Caco-2 (cell line): ENCODE measurements at regions not wholly inside any gene's neighbourhood (a gene's known extent, or its start where the extent isn't known, plus 50 kb on each side); places are given as distances from the start of the nearest gene placed in this dataset.

ENCODE experiments used
- BruUV-seq: library from RNA; stranded (reverse); fragments of 400-500 nt; replicated peaks from 2 replicates; lab custom pipeline; 2021; lab: Mats Ljungman, UMichigan
- CTCF ChIA-PET: fragments of 300-600 bp; sonication (Branson Sonifier 250); formaldehyde crosslinking; loops from one replicate; lab custom pipeline; 2022; ENCODE audit warnings: antibody characterized with exemption; lab: Charles Lee
- POLR2A ChIA-PET: fragments of 300-600 bp; sonication (Branson Sonifier 250); formaldehyde crosslinking; loops from one replicate; lab custom pipeline; 2022; ENCODE audit warnings: antibody characterized with exemption; lab: Charles Lee
- DNase-seq, 2 experiments: peaks; one replicate each; pipeline versions ENCODE4 v3.0.0 to v3.0.0-alpha.2; 2020 to 2022
- H3K27me3 ChIP-seq: replicated peaks from 2 replicates; pipeline ENCODE4 v1.6.0; 2011; ENCODE audit warnings: low read length; ENCODE audit not compliant: control insufficient read depth, insufficient read depth
- H3K36me3 ChIP-seq: 2 replicates; pipeline ENCODE4 v1.5.1; 2011; ENCODE audit warnings: low read length; ENCODE audit not compliant: control insufficient read depth, insufficient read depth
- H3K4me1 ChIP-seq: fragments of 250-450 bp; sonication (Bioruptor Pico); 2 replicates; pipeline ENCODE4 v1.5.1; 2020; ENCODE audit warnings: mild to moderate bottlenecking
- H3K4me3 ChIP-seq: 2 replicates; pipeline ENCODE4 v1.5.1; 2011; ENCODE audit warnings: low read depth, mild to moderate bottlenecking, control low read depth, low read length
- H3K9me3 ChIP-seq: fragments of 250-450 bp; sonication (Bioruptor Pico); 2 replicates; pipeline ENCODE4 v1.5.1; 2020; ENCODE audit warnings: mild to moderate bottlenecking, moderate library complexity
- H3K27ac Mint-ChIP-seq: one replicate; pipeline ENCODE4 v1.8.0; 2022; ENCODE audit warnings: mixed read lengths; ENCODE audit not compliant: unreplicated experiment
- H3K27me3 Mint-ChIP-seq: one replicate; pipeline ENCODE4 v1.8.0; 2022; ENCODE audit warnings: mixed read lengths; ENCODE audit not compliant: insufficient read depth, unreplicated experiment
- H3K36me3 Mint-ChIP-seq: one replicate; pipeline ENCODE4 v1.8.0; 2022; ENCODE audit warnings: mild to moderate bottlenecking, mixed read lengths; ENCODE audit not compliant: insufficient read depth, unreplicated experiment
- H3K4me1 Mint-ChIP-seq: one replicate; pipeline ENCODE4 v1.8.0; 2022; ENCODE audit warnings: low read depth, mixed read lengths; ENCODE audit not compliant: unreplicated experiment
- H3K4me3 Mint-ChIP-seq: one replicate; pipeline ENCODE4 v1.8.0; 2022; ENCODE audit warnings: mild to moderate bottlenecking, moderate library complexity, mixed read lengths; ENCODE audit not compliant: unreplicated experiment
- H3K9me3 Mint-ChIP-seq: one replicate; pipeline ENCODE4 v1.8.0; 2022; ENCODE audit warnings: mixed read lengths; ENCODE audit not compliant: unreplicated experiment
- CTCF ChIP-seq, 2 experiments: fragments of 200-600 bp in 1 of 2; IDR thresholded peaks; 1 replicate in 1 of 2; 2 replicates in 1 of 2; pipeline versions ENCODE4 v1.5.1 to v1.8.0; 2011 to 2022; ENCODE audit warnings: antibody characterized with exemption in 1 of 2, control low read depth in 1 of 2, inconsistent platforms in 1 of 2, low read depth in 1 of 2, low read length in 1 of 2, mild to moderate bottlenecking in 1 of 2, moderate library complexity in 1 of 2; ENCODE audit not compliant: insufficient read depth in 1 of 2, severe bottlenecking in 1 of 2, unreplicated experiment in 1 of 2
- intact Hi-C: fragments of 100-400 bp; cut with micrococcal nuclease; formaldehyde crosslinking; loops from one replicate; pipeline ENCODE4 v1.10.0; 2022; ENCODE audit not compliant: unreplicated experiment

DNA sequence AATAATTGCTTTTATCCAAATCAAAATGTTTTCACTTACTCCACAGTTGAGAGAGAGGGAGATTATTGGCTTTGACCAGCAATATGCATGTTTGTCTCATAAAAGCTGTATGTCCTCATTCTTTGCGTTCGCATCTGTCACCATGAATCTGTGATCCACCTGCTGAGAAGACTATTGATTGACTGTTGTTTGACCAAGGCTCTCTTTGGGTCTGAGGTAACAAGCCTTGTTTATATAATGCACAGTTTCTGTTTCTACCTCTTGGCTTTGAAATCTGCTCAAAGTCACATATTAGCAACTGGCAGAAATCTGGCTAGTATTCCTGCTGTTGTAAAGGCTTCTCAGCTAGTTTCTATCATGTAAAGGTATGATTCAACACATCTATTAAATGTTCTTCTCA, 157.0 kb downstream of the LYPLAL1 start:
- Mint-ChIP-seq H3K27ac (no peak overlapping the region), H3K27me3 (no peaks in the 10 kb centered on the region), H3K9me3 (peaks cover 33% of the 10 kb centered on the region), H3K36me3 (no peaks in the 10 kb centered on the region), H3K4me3 (no peak overlapping the region), H3K4me1 (no peaks in the 10 kb centered on the region)
- BruUV-seq: no TSS peak
- Histone ChIP-seq H3K27me3 (no peaks in the 10 kb centered on the region), H3K4me3 (no peak overlapping the region), H3K9me3 (no peaks in the 10 kb centered on the region), H3K36me3 (no peaks in the 10 kb centered on the region), H3K4me1 (no peaks in the 10 kb centered on the region)
- intact Hi-C loops: no loop called here
- ChIA-PET POLR2A (no interaction called here), CTCF (no interaction called here)
- no peak for DNase-seq
- no peak for TF ChIP-seq CTCF (IDR thresholded peaks at IDR 0.05; ENCODE audit: insufficient read depth in 1 of 2, low read depth in 1 of 2, low read length in 1 of 2, severe bottlenecking in 1 of 2, unreplicated experiment in 1 of 2)

GRCh38 chr1:219330001-219330400, 156.3 kb downstream of the LYPLAL1 start:
- Histone ChIP-seq H3K4me1 (no peaks in the 10 kb centered on the region), H3K36me3 (no peaks in the 10 kb centered on the region), H3K27me3 (no peaks in the 10 kb centered on the region), H3K4me3 (no peak overlapping the region), H3K9me3 (no peaks in the 10 kb centered on the region)
- H3K27ac Mint-ChIP-seq: no peak overlapping the region
- peaks cover 33% of the 10 kb centered on the region for H3K9me3 Mint-ChIP-seq
- H3K36me3 Mint-ChIP-seq: no peaks in the 10 kb centered on the region
- no peaks in the 10 kb centered on the region for H3K27me3 Mint-ChIP-seq
- no peak for DNase-seq
- POLR2A ChIA-PET: no interaction called here
- CTCF ChIA-PET: no interaction called here
- intact Hi-C loops: no loop called here
- no peak for TF ChIP-seq CTCF (IDR thresholded peaks at IDR 0.05; ENCODE audit: insufficient read depth in 1 of 2, low read depth in 1 of 2, low read length in 1 of 2, severe bottlenecking in 1 of 2, unreplicated experiment in 1 of 2)
- no peak overlapping the region for H3K4me3 Mint-ChIP-seq
- H3K4me1 Mint-ChIP-seq: no peaks in the 10 kb centered on the region
- no TSS peak for BruUV-seq

DNA sequence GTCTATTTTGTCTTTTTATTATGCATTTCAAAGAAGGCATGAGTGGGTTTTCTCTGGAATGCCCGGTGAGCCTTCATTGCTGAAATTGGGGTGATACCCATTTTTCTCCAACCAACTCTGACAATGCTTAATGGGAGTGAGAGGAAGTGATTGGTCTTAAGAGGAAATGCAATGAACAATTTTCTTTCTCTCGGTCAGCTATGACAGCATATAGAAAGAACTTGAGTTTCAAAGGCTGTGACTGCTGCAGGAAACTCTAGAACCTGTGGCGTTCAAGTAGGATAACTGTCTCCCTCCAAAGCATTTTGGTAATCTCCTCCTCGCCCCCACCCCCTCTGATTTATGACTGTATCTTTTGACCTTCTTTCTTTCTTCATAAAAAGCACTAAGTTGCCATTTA, 155.9 kb downstream of the LYPLAL1 start:
- no peak overlapping the region for H3K4me3 Mint-ChIP-seq
- Histone ChIP-seq H3K36me3 (no peaks in the 10 kb centered on the region), H3K9me3 (no peaks in the 10 kb centered on the region), H3K27me3 (no peaks in the 10 kb centered on the region), H3K4me3 (no peak overlapping the region), H3K4me1 (no peaks in the 10 kb centered on the region)
- POLR2A ChIA-PET: no interaction called here
- no peak for TF ChIP-seq CTCF (IDR thresholded peaks at IDR 0.05; ENCODE audit: insufficient read depth in 1 of 2, low read depth in 1 of 2, low read length in 1 of 2, severe bottlenecking in 1 of 2, unreplicated experiment in 1 of 2)
- intact Hi-C loops: no loop called here
- no peak for DNase-seq
- BruUV-seq: no TSS peak
- H3K27me3 Mint-ChIP-seq: no peaks in the 10 kb centered on the region
- peaks cover 33% of the 10 kb centered on the region for H3K9me3 Mint-ChIP-seq
- no peak overlapping the region for H3K27ac Mint-ChIP-seq
- CTCF ChIA-PET: no interaction called here
- no peaks in the 10 kb centered on the region for H3K36me3 Mint-ChIP-seq
- H3K4me1 Mint-ChIP-seq: no peaks in the 10 kb centered on the region
